ENCODE measurements at regions not wholly inside any gene's neighbourhood (a gene's known extent, or its start where the extent isn't known, plus 50 kb on each side); places are given as distances from the start of the nearest gene placed in this dataset.

DNA sequence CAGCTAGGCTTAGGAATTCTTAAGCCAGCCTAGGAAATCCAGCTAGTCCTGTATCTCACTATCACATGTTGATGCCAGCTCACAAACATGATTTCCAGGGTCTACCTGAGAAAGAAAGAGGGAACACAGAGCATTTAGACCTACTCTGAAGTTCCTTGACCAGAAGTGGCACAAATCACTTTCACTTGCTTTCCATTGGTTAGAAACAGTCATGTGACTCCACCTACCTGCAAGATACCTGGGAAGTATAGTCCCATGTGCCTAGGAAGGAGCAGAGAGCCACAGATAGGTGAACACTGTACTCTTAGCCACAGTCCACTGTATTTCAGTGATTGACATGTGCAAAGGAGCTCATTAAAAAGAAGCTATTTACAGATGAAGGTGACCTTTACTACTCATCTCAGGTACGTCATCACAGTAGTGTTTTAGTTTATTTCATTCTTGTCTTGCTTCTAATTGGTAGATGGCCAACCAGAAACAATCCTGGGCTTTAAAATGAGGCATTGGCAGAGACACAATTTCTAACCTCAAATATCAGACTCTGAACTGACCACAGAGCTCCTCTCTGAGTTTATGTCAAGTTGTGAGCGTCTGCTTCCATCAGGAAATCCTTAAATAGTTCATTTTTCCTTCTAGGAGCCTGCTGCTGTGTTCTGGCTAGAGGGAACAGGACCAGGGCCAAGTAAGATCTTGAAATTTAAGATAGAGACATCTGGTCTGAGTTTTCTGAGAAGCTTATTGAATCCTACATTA lies 340.7 kb downstream of the TLE4 start:
- no peaks in the 10 kb centered on the region for H3K9me3 ChIP-seq (ENCODE audit: low read depth)
- H3K27ac ChIP-seq = peak overlapping the region; percentile 42
- no peak overlapping the region for H3K4me3 ChIP-seq
- no peak for DNase-seq (ENCODE audit: low spot score)
- H3K4me2 ChIP-seq = no peak overlapping the region
- H3K9me2 ChIP-seq (replicated peaks; ENCODE audit: insufficient read depth) = no peaks in the 10 kb centered on the region
- TF ChIP-seq EZH2phosphoT487 (IDR thresholded peaks at IDR 0.05; ENCODE audit: low read depth, severe bottlenecking, unreplicated experiment) (no peak), EZH2 (IDR thresholded peaks at IDR 0.05; ENCODE audit: borderline replicate concordance) (no peak)
- TF ChIP-seq, protein P1, sequence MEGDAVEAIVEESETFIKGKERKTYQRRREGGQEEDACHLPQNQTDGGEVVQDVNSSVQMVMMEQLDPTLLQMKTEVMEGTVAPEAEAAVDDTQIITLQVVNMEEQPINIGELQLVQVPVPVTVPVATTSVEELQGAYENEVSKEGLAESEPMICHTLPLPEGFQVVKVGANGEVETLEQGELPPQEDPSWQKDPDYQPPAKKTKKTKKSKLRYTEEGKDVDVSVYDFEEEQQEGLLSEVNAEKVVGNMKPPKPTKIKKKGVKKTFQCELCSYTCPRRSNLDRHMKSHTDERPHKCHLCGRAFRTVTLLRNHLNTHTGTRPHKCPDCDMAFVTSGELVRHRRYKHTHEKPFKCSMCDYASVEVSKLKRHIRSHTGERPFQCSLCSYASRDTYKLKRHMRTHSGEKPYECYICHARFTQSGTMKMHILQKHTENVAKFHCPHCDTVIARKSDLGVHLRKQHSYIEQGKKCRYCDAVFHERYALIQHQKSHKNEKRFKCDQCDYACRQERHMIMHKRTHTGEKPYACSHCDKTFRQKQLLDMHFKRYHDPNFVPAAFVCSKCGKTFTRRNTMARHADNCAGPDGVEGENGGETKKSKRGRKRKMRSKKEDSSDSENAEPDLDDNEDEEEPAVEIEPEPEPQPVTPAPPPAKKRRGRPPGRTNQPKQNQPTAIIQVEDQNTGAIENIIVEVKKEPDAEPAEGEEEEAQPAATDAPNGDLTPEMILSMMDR (IDR thresholded peaks at IDR 0.05; ENCODE audit: poor library complexity) = no peak
- no peaks in the 10 kb centered on the region for H3K79me2 ChIP-seq
- H3K36me3 ChIP-seq (replicated peaks; ENCODE audit: insufficient read depth, low read depth) = no peaks in the 10 kb centered on the region
- no peaks in the 10 kb centered on the region for H4K20me1 ChIP-seq (ENCODE audit: insufficient read depth, poor library complexity, severe bottlenecking)
- no peaks in the 10 kb centered on the region for H3K27me3 ChIP-seq
- no peaks in the 10 kb centered on the region for H3K4me1 ChIP-seq (ENCODE audit: insufficient read depth)
- no peak overlapping the region for H2AFZ ChIP-seq
- 60% methylated on average over 2 of the region's 2 CpGs for WGBS (ENCODE audit: low lambda C conversion rate, missing lambda C conversion rate)

DNA sequence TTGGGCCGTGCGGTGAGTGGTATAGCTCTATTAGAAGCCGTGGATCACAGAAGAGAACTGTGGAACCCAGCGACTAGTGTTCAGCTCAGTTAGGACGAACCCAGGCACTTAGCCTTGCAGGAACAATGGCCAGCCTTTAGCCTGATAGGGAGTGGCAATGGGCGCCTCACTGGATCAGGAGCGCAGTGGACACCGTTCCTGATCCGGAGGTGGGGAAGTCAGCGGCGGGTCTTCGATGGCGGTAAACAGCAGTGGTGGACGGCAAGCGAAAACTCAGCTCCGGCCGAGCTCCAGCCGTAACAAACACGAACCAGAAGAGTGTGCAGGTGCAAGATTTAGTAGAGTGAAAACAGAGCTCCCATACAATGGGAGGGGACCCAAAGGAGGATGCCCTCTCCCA lies 340.0 kb downstream of the TLE4 start:
- no peak for DNase-seq (ENCODE audit: low spot score)
- Histone ChIP-seq H2AFZ (no peak overlapping the region), H3K9me3 (ENCODE audit: low read depth) (no peaks in the 10 kb centered on the region), H3K9me2 (replicated peaks; ENCODE audit: insufficient read depth) (no peaks in the 10 kb centered on the region), H4K20me1 (ENCODE audit: insufficient read depth, poor library complexity, severe bottlenecking) (no peaks in the 10 kb centered on the region), H3K36me3 (replicated peaks; ENCODE audit: insufficient read depth, low read depth) (no peaks in the 10 kb centered on the region), H3K4me2 (no peak overlapping the region), H3K79me2 (no peaks in the 10 kb centered on the region), H3K4me1 (ENCODE audit: insufficient read depth) (no peaks in the 10 kb centered on the region), H3K4me3 (no peak overlapping the region), H3K27ac (no peak overlapping the region), H3K27me3 (no peaks in the 10 kb centered on the region)
- TF ChIP-seq EZH2phosphoT487 (IDR thresholded peaks at IDR 0.05; ENCODE audit: low read depth, severe bottlenecking, unreplicated experiment) = no peak
- TF ChIP-seq, protein P1 (IDR thresholded peaks at IDR 0.05; ENCODE audit: poor library complexity) = no peak
- no peak for TF ChIP-seq EZH2 (IDR thresholded peaks at IDR 0.05; ENCODE audit: borderline replicate concordance)
- WGBS (ENCODE audit: low lambda C conversion rate, missing lambda C conversion rate) = 100% methylated on average over 19 of the region's 19 CpGs

DNA sequence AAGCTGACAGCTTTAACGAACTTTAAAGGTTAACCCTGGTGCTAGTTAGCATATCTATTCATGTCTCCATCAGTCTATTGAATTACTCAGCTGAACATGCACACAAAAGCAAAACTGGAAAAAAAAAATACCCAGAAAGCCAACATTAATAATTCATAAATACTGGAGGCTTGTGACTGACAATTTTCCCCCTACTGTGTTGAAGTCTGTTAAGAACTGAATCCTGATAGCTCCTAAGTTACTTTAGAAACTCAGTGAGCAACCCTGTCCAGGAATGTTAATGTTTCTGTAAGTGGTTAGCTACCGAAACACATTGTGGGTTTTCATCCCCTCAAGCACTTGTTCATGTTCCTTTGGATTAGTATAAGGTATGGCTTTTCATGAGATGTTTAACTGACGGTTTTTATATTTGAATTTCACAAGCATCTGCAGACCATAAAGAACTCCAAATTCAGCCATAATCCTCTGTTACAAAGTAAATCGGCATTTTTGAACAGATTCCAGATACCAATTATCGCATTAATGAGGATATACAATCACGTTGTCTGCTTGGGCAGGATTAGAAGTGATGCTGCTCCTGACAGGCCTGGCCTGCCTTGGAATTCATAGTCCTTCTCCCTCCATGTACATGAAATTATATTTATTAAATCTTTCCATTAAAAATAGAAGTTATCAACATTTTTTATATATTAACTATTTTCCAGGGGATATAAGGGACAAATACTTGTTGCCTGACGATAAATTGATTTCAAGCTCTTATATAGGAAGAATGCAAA lies 331.2 kb downstream of the TLE4 start:
- 65% methylated on average over 7 of the region's 7 CpGs for WGBS (ENCODE audit: low lambda C conversion rate, missing lambda C conversion rate)
- TF ChIP-seq, protein P1 (IDR thresholded peaks at IDR 0.05; ENCODE audit: poor library complexity) = no peak
- TF ChIP-seq EZH2phosphoT487 (IDR thresholded peaks at IDR 0.05; ENCODE audit: low read depth, severe bottlenecking, unreplicated experiment) (peak; percentile 96), EZH2 (IDR thresholded peaks at IDR 0.05; ENCODE audit: borderline replicate concordance) (no peak)
- H3K9me3 ChIP-seq (ENCODE audit: low read depth) = no peaks in the 10 kb centered on the region
- no peak overlapping the region for H3K4me3 ChIP-seq
- no peaks in the 10 kb centered on the region for H3K36me3 ChIP-seq (replicated peaks; ENCODE audit: insufficient read depth, low read depth)
- no peak overlapping the region for H2AFZ ChIP-seq
- no peaks in the 10 kb centered on the region for H3K27me3 ChIP-seq
- no peaks in the 10 kb centered on the region for H4K20me1 ChIP-seq (ENCODE audit: insufficient read depth, poor library complexity, severe bottlenecking)
- no peak overlapping the region for H3K4me2 ChIP-seq
- no peak overlapping the region for H3K27ac ChIP-seq
- no peak for DNase-seq (ENCODE audit: low spot score)
- no peaks in the 10 kb centered on the region for H3K9me2 ChIP-seq (replicated peaks; ENCODE audit: insufficient read depth)
- H3K79me2 ChIP-seq = no peaks in the 10 kb centered on the region
- no peaks in the 10 kb centered on the region for H3K4me1 ChIP-seq (ENCODE audit: insufficient read depth)

All from hepatocyte (in vitro differentiated cells).